DMS53 treated with DMSO at 0.1 percent for 48 hours (cell line): ENCODE measurements at regions not wholly inside any gene's neighbourhood (a gene's known extent, or its start where the extent isn't known, plus 50 kb on each side); places are given as distances from the start of the nearest gene placed in this dataset.

Experiments
- DNase-seq: peaks from one replicate; lab custom pipeline; 2025; ENCODE audit not compliant: unreplicated experiment; lab: John Stamatoyannopoulos, UW

DNA sequence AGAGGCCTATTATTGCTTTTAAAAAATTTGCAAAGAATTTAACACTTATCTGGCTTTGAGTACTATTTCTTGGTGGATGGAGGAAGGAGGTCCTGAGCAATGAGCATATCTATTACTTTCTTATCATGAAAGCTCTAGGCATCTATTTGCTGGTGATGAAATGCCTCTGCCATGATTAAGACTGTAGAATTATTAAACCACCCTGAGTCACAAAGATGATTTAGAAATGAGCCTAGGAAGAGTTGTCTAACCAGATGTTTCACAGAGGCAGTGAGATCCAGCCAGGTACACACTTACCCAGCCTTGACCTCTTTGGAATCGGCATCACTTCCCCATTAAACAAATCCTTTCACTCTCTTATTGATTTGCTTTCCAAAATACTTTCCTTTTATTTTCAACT lies 304.4 kb upstream of the KIF2A start:
- DNase-seq: no peak

DNA sequence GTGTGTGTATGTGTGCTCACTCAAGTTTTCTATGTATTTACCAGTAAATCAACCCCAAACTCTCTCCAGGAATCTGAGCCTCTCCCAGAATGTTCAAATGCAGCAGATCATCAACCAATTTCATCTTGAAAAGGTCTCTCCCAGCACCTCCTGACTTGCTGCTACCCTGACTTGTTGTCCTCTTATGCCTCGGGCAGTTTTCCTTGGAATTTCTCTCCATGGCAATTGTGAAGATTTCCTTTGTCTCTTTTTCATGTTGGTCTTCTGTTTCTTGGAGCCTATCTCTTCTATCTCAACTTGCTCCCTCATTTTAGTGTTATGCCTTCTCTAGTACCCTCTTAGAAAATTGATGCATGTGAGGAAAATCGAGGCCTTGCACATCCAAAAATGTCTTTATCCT lies 303.6 kb upstream of the KIF2A start:
- DNase-seq: no peak

DNA sequence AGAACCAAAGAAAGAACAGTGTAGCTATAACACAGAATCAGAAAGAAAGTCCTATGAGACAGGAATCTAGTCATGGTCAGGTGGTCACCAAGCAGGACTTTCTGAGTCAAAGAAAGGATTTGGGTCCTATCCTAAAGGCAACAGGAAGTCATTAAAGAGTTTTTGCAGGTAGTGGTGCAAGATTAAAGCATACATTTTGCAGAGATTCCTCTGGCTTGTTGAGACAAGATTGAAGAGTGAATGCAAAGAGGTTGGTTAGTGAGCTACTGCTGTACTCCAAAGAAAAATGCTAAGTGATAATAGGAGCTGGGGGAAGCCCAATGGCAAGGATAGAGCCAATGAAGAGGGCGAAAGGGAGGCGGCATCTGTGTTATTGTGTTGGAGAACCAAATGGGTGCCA lies 300.5 kb upstream of the KIF2A start:
- no peak for DNase-seq

DNA sequence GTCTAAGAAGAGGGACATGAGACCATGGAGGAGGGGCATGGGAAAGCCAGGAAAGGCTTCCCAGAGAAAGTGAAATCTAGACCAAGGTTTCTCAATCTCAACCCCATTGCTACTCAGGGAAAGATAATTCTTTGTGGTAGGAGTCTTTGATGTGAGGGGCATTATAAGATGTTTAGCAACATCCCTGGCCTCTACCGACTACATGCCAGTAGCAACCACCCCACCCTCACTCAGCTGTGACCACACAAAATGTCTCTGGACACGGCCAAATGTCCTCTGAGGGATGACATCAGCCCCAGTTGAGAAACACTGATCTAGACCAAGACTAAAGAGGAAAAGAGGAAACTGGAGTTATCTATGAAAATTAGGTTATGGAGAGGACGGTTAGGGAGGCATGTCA lies 298.5 kb upstream of the KIF2A start:
- DNase-seq: no peak

DNA sequence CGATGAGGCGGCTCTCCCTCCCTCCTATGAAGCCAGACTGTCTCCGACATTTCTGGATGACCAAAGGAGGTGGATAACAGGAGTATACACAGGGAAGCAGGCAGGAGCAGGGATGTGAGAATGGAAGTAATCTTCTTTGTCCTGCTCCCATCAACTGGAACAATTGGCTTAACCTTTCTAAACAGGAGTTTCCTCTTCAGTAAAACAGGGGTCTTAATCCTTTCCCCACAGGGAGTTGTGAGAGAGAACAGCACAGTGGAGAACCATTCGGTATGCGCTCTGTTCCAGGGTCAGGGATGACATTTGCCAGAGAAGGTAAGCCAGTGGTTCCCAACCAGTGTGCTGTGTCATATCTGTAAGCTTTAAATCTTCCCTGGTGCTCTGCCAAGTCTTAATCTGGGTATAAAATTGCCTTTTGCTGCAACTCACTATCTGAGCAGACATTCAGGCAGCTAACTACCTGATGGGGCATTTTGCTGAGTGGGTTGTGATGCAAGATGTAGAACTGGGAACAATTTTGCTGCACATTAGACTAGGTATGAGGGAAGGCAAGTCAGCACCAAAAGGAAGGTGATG lies 294.8 kb upstream of the KIF2A start:
- no peak for DNase-seq

DNA sequence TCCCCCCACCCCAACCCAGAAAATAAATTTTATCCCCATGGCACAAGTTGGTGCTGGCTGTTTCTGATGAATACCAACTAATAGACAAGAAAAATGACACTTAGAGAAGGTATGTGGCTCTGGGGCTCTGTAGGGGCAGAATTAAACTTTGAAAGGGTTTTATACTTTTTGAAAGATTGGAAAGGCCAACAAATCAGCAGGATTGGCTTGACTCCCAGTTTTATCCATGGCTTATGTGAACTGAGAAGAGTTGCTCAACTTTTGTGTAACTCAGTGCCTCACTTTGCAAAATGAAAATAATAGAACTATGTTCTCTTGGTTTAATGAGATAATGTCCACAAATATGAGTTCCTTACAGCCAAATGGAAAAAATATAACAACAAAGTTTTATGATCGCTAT lies 288.9 kb upstream of the KIF2A start:
- no peak for DNase-seq

DNA sequence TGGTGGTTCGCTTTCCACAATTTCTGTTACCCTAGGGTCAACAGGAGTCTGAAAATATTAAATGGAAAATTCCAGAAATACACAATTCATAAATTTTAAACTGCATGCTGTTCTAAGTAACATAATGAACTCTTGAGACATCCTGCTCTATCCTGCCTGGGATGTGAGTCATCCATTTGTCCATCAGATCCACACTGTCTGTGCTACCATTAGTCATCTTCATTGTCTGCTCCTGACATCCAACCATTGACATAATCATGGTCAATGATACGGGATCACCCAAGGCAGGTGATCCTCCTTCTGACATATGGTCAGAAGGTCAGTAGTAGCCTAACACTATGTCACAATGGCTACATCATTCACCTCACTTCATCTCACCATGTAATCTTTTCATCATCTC lies 276.7 kb upstream of the KIF2A start:
- peak; percentile 74 for DNase-seq

DNA sequence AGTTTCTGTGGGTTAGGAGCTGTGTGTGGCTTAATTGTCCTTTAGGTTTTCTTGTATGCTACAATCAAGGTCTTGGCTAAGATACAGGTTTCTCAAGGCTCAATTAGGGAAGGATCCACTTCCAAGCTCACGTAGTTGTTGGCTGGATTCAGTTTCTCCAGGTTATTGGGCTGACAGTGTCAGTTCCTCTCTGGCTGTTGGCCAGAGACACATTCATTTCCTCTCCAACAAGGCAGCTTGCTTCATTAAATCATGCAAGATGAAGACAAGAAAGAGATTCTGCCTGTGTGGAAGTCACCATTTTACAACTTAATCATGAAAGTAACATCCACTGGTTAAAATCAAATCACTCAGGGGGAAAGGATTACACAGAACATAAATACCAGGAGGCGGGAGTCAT lies 275.7 kb upstream of the KIF2A start:
- no peak for DNase-seq

DNA sequence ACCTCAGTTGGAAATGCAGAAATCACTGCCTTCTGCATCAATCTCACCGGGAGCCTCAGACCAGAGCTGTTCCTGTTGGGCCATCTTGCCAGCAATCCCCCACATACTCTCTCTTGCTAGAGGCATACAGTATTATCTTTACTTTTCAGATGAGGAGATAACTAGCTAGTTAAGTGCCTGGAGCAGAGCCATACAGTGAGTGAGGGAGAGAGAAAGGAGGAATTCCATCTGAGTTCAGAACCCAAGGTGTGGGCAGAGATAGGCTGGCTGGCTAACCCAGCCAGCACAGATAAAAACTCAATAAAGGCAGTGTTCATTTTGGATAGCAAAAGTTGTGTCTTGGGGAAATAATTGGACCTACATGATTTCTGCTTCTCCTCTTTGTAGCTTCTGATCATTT lies 268.0 kb upstream of the KIF2A start:
- no peak for DNase-seq

DNA sequence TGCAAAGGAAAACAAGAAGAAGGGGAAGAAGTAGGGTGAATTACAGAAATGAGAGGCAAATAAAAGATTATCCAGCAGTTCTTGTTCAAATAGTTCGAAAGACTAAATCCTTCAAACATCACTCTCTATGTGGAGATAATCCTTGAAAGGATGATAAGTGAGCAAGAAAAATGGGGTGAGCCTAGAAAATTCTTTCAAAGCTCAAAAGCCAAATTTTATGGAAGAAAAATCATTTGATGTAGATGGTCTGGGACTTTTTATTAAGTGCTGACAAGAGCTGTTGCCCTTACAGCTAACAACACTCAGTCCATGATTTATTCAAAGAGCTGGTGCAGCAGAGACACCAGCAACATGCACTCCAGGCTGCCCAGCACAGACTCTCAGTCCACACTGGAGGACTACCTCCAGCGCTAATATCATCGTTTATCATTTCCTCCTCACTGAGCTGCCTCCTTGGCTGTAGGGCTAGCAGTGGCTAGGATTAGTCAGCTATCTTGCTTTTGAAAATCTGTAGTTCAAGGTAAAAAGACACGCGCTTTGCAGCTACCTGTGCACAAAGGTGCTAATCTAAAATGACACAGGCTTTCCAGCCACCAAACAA lies 264.8 kb upstream of the KIF2A start:
- DNase-seq: no peak

DNA sequence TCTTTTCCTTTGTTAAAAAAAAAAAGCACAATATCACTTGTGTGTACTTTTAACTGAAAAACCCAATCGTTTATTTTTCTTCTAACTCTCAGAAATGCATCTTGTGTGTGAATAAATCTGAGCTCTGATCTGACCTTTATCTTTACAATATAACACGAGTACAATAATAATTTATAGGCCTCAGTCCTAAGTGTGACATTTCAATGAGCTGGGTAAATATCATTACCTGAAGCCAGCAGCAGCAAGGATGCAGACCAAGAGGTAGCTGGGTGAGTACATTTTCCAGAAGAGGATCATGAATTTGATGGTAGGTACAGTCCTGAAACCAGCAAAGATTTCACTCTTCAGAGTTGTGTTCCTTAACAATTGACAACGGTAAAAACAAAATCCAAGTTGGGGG lies 264.0 kb upstream of the KIF2A start:
- no peak for DNase-seq

DNA sequence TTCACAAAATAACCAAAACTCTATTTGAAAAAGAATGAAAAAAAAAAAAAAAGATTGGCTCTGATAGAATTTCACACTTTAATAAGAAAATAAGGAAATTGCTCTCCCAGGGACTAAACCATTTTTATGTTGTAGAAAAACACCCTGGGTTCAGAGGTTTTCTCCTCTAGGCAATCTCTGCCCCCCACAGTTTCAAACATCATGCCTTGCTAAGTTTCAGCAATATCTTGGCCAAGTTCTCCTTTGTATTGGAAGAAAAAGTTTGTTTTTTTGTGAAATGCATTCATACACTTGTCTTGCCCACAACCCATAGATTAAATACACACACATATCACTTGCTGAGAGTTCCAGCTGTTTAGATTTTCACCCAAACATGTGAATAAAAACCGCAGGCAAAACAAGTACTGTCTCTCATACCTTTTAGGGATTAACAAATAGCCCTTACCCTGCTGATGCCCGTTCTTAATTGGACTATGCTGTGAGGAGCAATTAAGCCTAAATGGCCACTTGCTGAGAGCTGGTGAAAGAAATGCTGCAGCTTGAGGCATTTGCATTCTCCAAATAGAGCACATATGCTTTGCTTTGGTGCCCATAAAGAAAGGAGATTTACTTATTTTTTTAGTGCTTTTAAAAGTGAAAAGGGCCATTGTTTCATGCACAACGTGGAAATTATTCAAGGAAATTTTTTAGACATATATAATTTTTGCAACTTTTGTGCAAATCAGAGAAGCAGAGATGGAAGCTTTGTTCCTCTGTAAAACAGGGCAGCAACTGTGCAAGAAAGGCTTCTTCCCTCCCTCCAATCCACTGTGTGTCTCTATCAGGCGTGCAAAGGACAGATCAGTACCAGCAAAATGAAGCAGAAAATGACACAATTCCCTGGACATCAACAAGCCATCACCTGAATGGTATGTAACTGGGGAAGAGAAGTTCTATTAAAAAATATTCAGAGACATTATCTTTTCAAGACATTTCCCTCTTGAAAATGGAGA lies 262.4 kb upstream of the KIF2A start:
- no peak for DNase-seq

DNA sequence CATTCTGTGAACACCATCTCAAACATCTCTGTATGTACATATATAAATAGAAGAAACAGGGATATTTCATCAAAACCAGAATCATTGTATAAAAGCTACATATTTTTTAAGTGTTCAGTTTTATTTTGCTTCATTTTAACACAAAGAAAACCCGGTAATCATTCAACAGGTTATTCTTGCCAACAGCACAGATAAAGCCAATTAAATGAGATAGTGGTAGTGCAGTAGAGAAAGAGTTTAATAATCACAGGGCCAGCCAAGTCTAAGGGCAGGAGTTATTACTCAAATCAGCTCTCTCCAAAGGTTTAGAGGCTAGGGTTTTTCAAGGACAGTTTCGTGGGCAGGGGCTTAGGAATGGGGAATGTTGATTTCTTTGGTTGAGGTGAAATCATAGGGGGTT lies 261.0 kb upstream of the KIF2A start:
- DNase-seq: no peak

DNA sequence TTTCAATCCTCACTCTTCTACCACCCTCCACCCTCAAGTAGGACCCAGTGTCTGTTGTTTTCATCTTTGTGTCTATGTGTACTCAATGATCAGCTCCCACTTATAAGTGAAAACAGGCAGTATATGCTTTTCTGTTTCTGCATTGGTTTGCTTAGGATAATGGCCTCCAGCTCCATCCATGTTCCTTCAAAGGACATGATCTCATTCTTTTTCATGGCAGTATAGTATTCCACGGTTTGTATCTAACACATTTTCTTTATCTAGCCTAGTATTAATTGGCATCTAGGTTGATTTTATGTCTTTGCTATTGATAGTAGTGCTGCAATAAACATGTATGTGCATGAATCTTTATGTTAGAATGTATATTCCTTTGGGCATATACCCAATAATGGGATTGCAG lies 259.8 kb upstream of the KIF2A start:
- DNase-seq: no peak

DNA sequence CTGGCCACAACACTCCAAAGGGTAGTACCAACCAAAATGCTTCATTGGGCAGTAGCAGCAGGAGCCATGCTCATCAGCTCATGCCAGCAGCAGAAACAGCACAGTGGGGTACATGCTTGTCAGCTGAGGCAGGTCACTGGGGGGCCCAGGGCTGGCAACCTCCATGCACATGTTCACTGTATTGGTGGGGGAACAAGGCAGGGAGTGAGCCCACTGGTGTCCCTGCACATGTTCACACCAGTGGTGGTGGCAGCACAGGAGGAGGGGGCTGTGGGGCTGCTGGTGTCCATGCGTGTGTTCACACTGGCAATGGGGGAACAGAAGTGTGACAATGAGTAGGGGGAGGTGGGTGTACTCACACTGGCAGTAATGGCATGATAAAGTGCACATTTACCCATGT lies 254.3 kb upstream of the KIF2A start:
- no peak for DNase-seq

DNA sequence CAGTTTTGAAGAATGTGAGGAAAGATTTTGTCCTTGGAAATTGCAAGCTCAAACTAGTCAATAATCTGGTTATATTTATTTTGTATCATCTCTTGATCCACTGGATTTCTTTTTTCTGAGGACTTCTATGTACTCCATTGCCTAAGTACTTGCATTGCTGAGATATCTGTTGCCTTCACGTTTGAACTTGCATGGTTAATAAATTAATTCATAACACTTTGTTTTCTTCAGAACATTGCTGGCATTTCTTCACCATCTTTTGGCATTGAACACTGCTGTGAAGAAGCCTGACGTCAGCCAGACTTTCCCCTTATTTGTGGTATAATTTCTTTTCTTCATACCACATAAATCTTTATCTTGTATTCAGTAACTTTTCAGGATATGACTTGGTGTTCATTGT lies 246.0 kb upstream of the KIF2A start:
- no peak for DNase-seq

DNA sequence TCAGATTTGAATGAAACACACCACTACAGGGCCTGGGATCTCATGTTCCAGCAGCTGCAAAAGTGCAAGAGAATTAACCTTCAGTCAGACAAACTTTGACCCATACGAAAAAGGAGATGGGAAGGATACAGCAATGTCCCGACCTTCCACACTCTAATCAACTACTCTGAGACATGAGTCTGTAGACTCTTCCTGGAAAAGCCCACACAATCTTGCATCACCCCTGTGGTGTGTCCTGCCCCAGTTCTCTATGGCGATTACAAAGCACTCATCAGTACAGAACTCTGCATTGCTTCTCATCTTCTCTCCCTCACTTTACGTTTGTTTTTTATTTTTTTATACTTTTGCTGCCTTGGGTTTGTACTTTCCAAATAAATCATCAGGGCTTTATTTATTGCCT lies 241.0 kb upstream of the KIF2A start:
- DNase-seq: no peak

DNA sequence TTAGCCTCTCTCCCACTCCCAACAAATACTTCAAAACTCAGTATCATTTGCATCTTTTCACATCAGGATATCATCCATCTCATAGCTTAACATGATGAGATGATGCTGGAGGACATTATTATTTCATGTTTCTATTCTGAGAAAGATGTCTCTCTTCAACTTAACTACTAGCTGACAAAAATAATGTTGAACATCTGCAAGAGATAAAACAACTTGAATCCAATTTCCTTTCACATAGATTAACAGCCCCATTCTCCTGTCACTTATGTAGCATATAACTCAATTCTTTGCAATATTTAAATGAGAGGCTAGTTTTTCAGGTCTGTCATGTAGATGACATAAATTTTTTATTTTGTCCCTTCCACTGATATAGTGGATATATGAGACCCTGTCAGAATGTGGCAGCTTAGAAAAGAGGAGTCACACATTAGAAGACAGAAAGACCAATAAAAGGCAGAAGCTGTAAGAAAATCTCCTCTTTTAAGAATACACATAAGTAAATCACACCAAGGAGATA lies 239.2 kb upstream of the KIF2A start:
- no peak for DNase-seq

DNA sequence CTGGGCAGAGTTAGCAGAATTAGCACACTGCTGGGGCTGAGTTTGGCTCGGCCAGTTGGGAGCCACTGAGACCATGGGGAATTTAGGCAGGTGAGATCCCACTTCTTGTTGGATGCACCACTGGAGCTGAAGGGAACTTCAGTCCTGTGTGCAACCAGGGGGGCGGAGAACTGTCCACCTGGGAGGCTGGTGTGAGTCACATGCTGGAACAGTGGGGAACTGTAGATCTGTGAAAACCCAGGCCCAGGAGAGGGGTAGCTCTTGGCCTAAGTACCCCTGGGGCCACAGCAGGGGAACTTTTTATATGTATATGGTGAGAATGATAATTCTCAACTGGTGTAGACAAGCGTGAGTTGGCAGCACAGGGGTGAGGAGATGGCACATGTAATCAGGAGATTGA lies 237.5 kb upstream of the KIF2A start:
- no peak for DNase-seq

DNA sequence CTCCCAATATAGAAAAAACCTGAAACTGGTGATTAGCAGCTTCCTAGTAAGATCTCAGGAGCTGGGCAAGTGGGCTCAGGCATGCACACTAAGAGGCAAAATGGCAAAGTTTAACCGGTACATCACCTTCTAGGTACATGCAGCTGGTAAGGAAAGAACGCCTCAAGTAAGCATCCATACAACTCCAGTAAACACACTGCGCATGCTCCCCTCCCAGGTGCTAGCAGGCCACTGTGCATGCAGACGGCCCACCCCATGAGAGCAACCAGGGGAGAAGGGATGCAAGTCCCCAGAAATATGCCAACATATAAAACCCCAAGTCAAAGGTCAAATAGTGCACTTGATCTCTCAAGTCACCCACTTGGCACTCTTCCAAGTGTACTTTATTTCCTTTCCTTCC lies 228.6 kb upstream of the KIF2A start:
- DNase-seq: no peak

DNA sequence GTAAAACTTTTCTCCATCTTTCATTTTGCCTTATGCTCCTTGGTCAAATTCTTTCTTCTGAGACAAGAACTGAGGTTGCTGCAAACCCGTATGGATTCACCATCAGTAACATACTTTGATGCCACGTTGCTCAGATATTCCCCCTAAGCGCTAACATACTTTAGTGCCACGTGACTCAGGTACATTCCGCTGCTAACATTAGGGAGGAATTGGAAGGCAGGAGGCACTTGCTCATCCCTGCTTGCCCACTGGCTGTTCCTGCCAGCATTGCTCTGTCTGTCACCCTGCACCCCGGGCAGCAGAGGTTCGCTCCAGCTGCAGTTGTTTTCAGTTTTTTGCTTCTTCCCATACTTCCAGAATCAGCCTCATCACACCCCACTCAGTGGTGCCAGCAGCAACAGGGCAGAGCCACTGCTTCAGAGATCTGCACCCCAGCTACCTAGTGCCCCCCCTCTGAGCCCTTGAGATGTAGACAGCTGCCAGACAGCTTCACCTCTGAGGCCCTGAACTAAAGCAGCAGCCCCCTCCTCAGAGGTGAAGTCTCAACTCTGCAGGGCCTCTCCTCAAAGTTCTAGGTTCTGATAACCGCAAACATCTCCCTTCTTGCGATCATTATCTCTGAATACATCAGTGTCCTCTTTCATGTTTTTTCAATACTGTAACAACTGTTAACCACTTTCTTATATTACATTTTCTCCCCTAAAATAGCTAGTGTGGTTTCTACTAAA lies 228.0 kb upstream of the KIF2A start:
- no peak for DNase-seq
